GM10248 (cell line): ENCODE measurements at regions not wholly inside any gene's neighbourhood (a gene's known extent, or its start where the extent isn't known, plus 50 kb on each side); places are given as distances from the start of the nearest gene placed in this dataset.

Source experiments
- CTCF ChIA-PET: fragments of 300-600 bp; sonication (Branson Sonifier 250); formaldehyde crosslinking; extraction: SDS; loops from one replicate; lab custom pipeline; 2021; ENCODE audit warnings: antibody characterized with exemption; lab: Yijun Ruan, JAX
- POLR2A ChIA-PET: fragments of 350-650 bp; sonication (Branson Sonifier 250); formaldehyde crosslinking; extraction: SDS; loops from one replicate; lab custom pipeline; 2020; ENCODE audit warnings: antibody characterized with exemption; lab: Yijun Ruan, JAX
- DNase-seq: peaks from one replicate; pipeline ENCODE4 v3.0.0; 2012; ENCODE audit errors: extremely low spot score
- TF ChIP-seq, protein P1 (sequence below): IDR thresholded peaks from 2 replicates; pipeline ENCODE4 v1.5.1; 2012; ENCODE audit warnings: mild to moderate bottlenecking, low read depth; ENCODE audit errors: extremely low read depth, missing control alignments, control extremely low read depth

DNA sequence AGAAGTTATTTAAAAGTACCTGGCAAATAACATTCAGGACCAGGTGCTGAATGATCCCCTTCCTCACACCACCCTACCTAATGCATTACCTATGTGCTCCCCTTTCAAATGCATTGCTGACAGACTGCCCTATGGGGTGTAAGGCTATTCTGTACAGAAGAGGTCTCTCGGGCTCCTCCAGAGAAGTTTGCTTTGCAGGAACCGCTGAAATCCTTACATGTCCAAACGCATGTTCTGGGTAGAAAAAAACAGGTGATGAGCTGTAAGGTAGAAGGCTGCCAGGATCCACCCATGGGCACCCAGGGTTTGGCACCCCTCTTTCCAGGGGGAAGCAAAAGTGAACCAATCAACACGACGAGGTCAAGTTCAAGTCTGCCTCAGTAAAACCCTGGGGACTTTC, 58.3 kb upstream of the TARBP1 start:
- ChIA-PET POLR2A (no interaction called here), CTCF (interaction anchor here (1.2 to 2.2 kb wide), 3 partner anchors 15 to 18 kb away, joined by 3 to 6 read pairs (median 3); no protein-coding TSS in a partner anchor)
- TF ChIP-seq, protein P1, sequence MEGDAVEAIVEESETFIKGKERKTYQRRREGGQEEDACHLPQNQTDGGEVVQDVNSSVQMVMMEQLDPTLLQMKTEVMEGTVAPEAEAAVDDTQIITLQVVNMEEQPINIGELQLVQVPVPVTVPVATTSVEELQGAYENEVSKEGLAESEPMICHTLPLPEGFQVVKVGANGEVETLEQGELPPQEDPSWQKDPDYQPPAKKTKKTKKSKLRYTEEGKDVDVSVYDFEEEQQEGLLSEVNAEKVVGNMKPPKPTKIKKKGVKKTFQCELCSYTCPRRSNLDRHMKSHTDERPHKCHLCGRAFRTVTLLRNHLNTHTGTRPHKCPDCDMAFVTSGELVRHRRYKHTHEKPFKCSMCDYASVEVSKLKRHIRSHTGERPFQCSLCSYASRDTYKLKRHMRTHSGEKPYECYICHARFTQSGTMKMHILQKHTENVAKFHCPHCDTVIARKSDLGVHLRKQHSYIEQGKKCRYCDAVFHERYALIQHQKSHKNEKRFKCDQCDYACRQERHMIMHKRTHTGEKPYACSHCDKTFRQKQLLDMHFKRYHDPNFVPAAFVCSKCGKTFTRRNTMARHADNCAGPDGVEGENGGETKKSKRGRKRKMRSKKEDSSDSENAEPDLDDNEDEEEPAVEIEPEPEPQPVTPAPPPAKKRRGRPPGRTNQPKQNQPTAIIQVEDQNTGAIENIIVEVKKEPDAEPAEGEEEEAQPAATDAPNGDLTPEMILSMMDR: no peak
- no peak for DNase-seq

DNA sequence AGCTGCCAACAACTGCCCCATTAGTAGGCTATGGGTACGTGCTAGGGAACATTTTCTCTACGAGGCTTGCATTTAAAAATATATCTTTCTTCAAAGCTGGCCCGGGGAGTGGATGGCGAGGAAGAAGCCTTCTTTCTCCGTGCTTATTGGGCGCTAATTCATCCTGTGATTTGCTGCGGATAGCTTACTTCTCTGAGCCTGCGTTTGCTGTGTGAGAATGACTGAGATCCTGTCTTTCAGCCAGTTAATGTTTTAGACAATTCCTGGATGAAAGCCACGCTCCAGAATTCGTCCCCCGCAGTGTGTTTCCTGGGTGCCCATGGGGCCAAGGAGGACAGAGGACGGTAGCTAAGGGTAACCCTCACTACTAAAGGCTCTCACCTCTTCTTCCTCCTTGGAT, 57.8 kb upstream of the TARBP1 start:
- ChIA-PET CTCF (interaction anchor here (1.3 kb wide), 1 partner anchor 17 kb away, joined by 3 read pairs; no protein-coding TSS in a partner anchor), POLR2A (no interaction called here)
- TF ChIP-seq, protein P1: no peak
- DNase-seq: no peak

DNA sequence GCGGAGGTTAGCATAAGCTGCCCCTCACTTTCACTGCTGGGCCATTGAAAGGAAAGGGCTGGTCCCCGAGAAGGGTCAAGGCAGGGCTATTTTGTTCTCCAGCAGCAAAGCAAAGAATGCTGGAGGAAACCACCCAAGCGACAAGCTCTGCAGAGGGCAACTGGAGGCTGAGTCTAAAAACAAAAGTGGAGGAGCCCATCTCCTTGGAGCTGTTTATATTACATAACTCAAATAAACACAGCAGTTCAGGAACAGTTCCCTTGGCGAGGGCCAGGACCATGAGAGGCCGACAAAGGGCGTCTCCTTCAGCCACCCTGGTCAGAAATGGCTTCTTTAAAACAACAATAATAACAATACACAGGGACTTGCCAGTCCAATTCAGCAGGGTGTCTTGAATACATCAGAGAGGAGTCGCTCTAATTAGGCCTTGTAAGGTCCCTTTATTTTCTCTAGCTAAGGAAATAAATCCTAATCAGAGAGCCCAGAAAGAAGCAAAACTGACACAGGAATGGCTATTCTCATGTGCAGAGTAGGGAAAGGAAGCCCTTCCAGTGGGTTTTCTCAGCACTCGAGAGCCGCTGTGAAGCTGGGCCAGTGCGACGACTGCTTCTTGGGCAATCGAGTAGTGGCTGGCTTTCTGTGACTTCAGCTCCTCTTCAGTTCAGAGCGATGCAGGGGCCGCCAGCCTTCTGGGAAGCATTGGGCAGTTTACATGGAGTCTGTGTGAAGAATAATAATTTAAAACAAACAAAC, 57.0 kb upstream of the TARBP1 start:
- CTCF ChIA-PET: interaction anchor here (1.0 to 1.3 kb wide), 3 partner anchors 9 to 11 kb away, joined by 3 to 4 read pairs (median 4); no protein-coding TSS in a partner anchor
- TF ChIP-seq, protein P1: no peak
- DNase-seq: no peak
- POLR2A ChIA-PET: no interaction called here

DNA sequence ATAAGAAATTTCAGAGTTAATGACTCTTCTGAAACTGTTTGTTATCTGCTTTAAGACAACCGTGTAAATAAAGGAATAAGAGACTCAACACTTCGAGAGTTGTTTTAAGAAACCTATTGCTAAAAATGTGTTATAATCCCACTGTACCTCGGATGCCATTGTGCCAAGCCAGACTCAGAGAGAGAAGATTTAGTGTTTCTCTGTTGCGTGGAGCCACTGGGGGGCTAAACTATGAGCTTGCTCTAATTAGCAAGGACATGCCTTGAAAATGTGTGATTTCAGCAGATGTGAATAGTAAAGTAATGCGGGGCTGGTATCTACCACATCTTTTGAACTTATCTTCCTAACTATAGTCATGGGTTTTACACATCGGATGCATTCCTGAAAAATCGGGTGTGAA, 56.2 kb upstream of the TARBP1 start:
- TF ChIP-seq, protein P1: no peak
- POLR2A ChIA-PET: no interaction called here
- no peak for DNase-seq
- CTCF ChIA-PET: interaction anchor here (1.0 to 1.3 kb wide), 3 partner anchors 9 to 10 kb away, joined by 3 to 4 read pairs (median 4); no protein-coding TSS in a partner anchor

DNA sequence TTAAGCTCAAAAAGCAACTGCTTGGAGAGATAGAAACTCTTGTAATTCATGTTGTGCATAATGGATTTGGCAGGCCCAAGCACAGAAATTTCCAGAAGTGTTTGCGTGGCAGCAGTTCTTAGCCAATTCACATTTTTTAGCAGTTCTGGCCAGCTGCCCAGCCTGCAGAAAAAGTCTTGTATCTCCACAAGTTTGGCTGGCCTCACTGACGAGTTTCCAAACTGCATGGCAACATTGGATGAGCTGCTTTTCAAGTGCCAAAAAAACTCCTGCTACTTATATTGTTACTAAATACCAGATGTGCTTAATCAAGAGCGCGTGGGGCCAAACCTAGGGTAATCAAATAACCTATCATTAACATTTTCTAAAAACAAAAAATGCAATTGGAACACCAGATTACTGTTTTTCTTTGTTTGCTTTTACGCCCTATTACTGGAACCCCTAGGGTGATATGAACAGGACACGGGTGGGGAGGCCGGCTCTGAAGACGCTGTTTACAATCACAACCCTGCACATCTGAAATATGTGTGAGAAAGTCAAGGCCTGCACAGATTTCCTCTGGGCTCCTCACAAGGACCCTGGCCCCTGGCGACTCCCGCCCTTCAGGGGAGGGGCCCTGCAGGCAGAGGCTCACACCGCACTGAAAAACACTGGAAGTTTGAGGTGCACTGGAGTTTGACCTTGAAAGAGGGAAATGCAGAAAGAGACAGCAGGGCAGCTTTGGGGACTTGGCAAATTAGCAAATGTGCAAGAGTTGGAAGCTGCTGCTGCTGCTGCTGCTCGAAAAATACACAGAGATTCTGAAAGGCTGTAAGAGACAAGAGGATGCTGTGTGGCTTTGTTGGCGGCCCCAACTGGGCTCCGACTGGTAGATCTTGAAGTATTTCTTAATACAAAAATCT, 55.2 kb upstream of the TARBP1 start:
- ChIA-PET POLR2A (no interaction called here), CTCF (interaction anchor here (1.4 to 1.6 kb wide), 2 partner anchors 10 to 33 kb away, joined by 3 to 4 read pairs; no protein-coding TSS in a partner anchor)
- no peak for DNase-seq
- TF ChIP-seq, protein P1: no peak
